ENCODE measurements at regions not wholly inside any gene's neighbourhood (a gene's known extent, or its start where the extent isn't known, plus 50 kb on each side); places are given as distances from the start of the nearest gene placed in this dataset.

- TF ChIP-seq REST (IDR thresholded peaks at IDR 0.05; ENCODE audit: unreplicated experiment) (no peak), CTCF (conservative IDR thresholded peaks at IDR 0.05; ENCODE audit: low read depth in 2 of 2) (no peak), ETS1 (IDR thresholded peaks at IDR 0.05) (no peak)
These were observed 497.9 kb downstream of the ARHGEF28 start (continued) for GRCh38 chr5:74123929-74124328.

- Histone ChIP-seq H4K20me1 (replicated peaks; ENCODE audit: insufficient read depth) (no peaks in the 10 kb centered on the region), H3K27ac (ENCODE audit: low read depth) (no peak overlapping the region), H3K27me3 (ENCODE audit: insufficient read depth) (no peaks in the 10 kb centered on the region), H3K79me2 (replicated peaks; ENCODE audit: insufficient read depth) (no peaks in the 10 kb centered on the region), H3K36me3 (ENCODE audit: insufficient read depth) (no peaks in the 10 kb centered on the region), H3K4me1 (ENCODE audit: insufficient read depth) (no peaks in the 10 kb centered on the region), H3K4me3 (no peak overlapping the region), H3K9me2 (ENCODE audit: insufficient read depth) (peaks cover 4% of the 10 kb centered on the region; the same call in 1 of the 2 replicates), H2AFZ (no peak overlapping the region), H3F3A (replicated peaks; ENCODE audit: low read depth) (no peaks in the 10 kb centered on the region), H3K4me2 (no peak overlapping the region)
- no peak for TF ChIP-seq POLR2AphosphoS5 (IDR thresholded peaks at IDR 0.05; ENCODE audit: low read depth)
- no peak for TF ChIP-seq ZNF331 (CRISPR knock-in tag; IDR thresholded peaks at IDR 0.05; ENCODE audit: low read depth)
- no peak for TF ChIP-seq EZH2phosphoT487 (IDR thresholded peaks at IDR 0.05; ENCODE audit: unreplicated experiment)
- TF ChIP-seq STAT1 (IDR thresholded peaks at IDR 0.05; ENCODE audit: unreplicated experiment): no peak
- no peak for ATAC-seq
- Mint-ChIP-seq H3K27ac (no peak overlapping the region), H3K4me1 (peaks cover 5% of the 10 kb centered on the region; the same call in 1 of the 3 replicates), H3K9me3 (no peaks in the 10 kb centered on the region), H3K27me3 (ENCODE audit: insufficient read depth, low read depth, poor library complexity) (no peaks in the 10 kb centered on the region), H3K36me3 (ENCODE audit: low read depth) (no peaks in the 10 kb centered on the region), H3K4me3 (no peak overlapping the region)
- no peak for DNase-seq (ENCODE audit: low spot score)
These were observed 497.1 kb downstream of the ARHGEF28 start for GRCh38 chr5:74122979-74123590.

All from GM23338 (cell line).